Peyer's patch (tissue), 4 donors: ENCODE measurements at regions not wholly inside any gene's neighbourhood (a gene's known extent, or its start where the extent isn't known, plus 50 kb on each side); places are given as distances from the start of the nearest gene placed in this dataset.

Experiments used
- POLR2A ChIP-seq, 2 donors: fragments of 450-650 bp; IDR thresholded peaks; one replicate each; pipeline ENCODE4 v1.5.1; 2017; ENCODE audit warnings: antibody characterized with exemption in 2 of 2, mild to moderate bottlenecking in 2 of 2, moderate library complexity in 2 of 2
- TF ChIP-seq, protein P1 (sequence below), 6 experiments: fragments of 450-650 bp in 4 of 6; fragments of 200-600 bp in 2 of 6; sonication (generic) in 1 of 6; IDR thresholded peaks; one replicate each; pipeline ENCODE4 v1.5.1; 2017 to 2019; ENCODE audit warnings: antibody characterized with exemption in 6 of 6, mild to moderate bottlenecking in 3 of 6, moderate library complexity in 1 of 6

DNA sequence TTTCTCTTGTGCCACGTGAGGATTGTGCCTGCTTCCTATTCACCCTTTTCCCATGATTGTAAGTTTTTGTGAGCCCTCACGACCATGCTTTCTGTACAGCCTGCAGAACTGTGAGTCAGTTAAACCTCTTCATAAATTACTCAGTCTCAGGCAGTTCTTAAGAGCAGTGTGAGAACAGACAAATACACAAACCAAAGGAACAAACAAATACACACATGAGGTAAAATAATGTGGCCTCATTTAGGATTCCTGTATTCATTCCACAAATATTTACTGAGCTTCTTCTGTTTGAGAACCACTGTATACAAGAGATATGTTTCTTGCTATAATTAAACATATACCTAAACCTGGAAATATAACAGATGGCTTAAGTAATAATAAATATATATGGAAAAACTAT, 760.3 kb downstream of the CDH9 start:
- TF ChIP-seq, protein P1, sequence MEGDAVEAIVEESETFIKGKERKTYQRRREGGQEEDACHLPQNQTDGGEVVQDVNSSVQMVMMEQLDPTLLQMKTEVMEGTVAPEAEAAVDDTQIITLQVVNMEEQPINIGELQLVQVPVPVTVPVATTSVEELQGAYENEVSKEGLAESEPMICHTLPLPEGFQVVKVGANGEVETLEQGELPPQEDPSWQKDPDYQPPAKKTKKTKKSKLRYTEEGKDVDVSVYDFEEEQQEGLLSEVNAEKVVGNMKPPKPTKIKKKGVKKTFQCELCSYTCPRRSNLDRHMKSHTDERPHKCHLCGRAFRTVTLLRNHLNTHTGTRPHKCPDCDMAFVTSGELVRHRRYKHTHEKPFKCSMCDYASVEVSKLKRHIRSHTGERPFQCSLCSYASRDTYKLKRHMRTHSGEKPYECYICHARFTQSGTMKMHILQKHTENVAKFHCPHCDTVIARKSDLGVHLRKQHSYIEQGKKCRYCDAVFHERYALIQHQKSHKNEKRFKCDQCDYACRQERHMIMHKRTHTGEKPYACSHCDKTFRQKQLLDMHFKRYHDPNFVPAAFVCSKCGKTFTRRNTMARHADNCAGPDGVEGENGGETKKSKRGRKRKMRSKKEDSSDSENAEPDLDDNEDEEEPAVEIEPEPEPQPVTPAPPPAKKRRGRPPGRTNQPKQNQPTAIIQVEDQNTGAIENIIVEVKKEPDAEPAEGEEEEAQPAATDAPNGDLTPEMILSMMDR (IDR thresholded peaks at IDR 0.05): no peak
- no peak for TF ChIP-seq POLR2A (IDR thresholded peaks at IDR 0.05)
